H1 (cell line): ENCODE measurements at regions not wholly inside any gene's neighbourhood (a gene's known extent, or its start where the extent isn't known, plus 50 kb on each side); places are given as distances from the start of the nearest gene placed in this dataset.

Experiments
- CTCF ChIA-PET: fragments of 300-600 bp; sonication (Branson Sonifier 250); formaldehyde crosslinking; loops from one replicate; lab custom pipeline; 2021; ENCODE audit not compliant: partially characterized antibody; lab: Charles Lee
- POLR2A ChIA-PET: fragments of 300-600 bp; sonication (Branson Sonifier 250); formaldehyde crosslinking; loops from one replicate; lab custom pipeline; 2021; ENCODE audit warnings: inconsistent platforms; ENCODE audit not compliant: partially characterized antibody; lab: Charles Lee
- DNase-seq, 2 experiments: peaks; one replicate each; pipeline versions ENCODE4 v3.0.0 to v3.0.0-alpha.2; 2010 to 2022; ENCODE audit warnings: low spot score in 2 of 2, low read depth in 1 of 2, mixed read lengths in 1 of 2
- FAIRE-seq: peaks from 2 replicates; lab custom pipeline; 2011; peaks lifted over from hg19 to GRCh38; lab: Jason Lieb, UNC
- H2AFZ ChIP-seq: 2 replicates; pipeline ENCODE4 v1.8.1; 2012; ENCODE audit warnings: low read length, inconsistent platforms
- H2AK5ac ChIP-seq: 2 replicates; pipeline ENCODE4 v1.6.1; 2013; ENCODE audit warnings: low read depth, low read length
- H2BK120ac ChIP-seq: replicated peaks from 2 replicates; pipeline ENCODE3; 2013; ENCODE audit warnings: low read depth, low read length, inconsistent platforms
- H2BK12ac ChIP-seq: 2 replicates; pipeline ENCODE4 v1.6.1; 2013; ENCODE audit warnings: low read depth, low read length
- H2BK15ac ChIP-seq: 2 replicates; pipeline ENCODE4 v1.6.1; 2013; ENCODE audit warnings: low read length
- H2BK20ac ChIP-seq: 2 replicates; pipeline ENCODE4 v1.6.1; 2013; ENCODE audit warnings: low read length
- H2BK5ac ChIP-seq: 2 replicates; pipeline ENCODE4 v1.6.1; 2013; ENCODE audit warnings: low read depth, low read length
- H3K14ac ChIP-seq: 2 replicates; pipeline ENCODE4 v1.6.1; 2013; ENCODE audit warnings: inconsistent platforms; ENCODE audit not compliant: insufficient read length
- H3K18ac ChIP-seq: 2 replicates; pipeline ENCODE4 v1.6.1; 2013; ENCODE audit warnings: low read length; ENCODE audit errors: extremely low read depth
- H3K23ac ChIP-seq: 2 replicates; pipeline ENCODE4 v1.6.1; 2013; ENCODE audit warnings: inconsistent platforms; ENCODE audit not compliant: insufficient read length
- H3K23me2 ChIP-seq: 2 replicates; pipeline ENCODE4 v1.6.1; 2013; ENCODE audit warnings: low read depth, low read length
- H3K27ac ChIP-seq: 2 replicates; pipeline ENCODE4 v1.6.1; 2011; ENCODE audit warnings: low read depth, low read length, inconsistent platforms
- H3K27me3 ChIP-seq, 4 experiments: replicated peaks in 1 of 4; 1 replicate in 1 of 4; 2 replicates in 3 of 4; pipeline versions ENCODE4 v1.6.1 to v1.8.1; 2011 to 2013; ENCODE audit warnings: low read length in 3 of 4, mild to moderate bottlenecking in 3 of 4, inconsistent platforms in 2 of 4, mixed read lengths in 2 of 4, moderate library complexity in 1 of 4; ENCODE audit not compliant: control insufficient read depth in 3 of 4, insufficient read depth in 3 of 4; ENCODE audit errors: extremely low read depth in 1 of 4
- H3K36me3 ChIP-seq, 4 experiments: 2 replicates each; pipeline versions ENCODE4 v1.6.1 to v1.8.1; 2011 to 2013; ENCODE audit warnings: mild to moderate bottlenecking in 4 of 4, low read length in 3 of 4, moderate library complexity in 2 of 4, control low read depth in 1 of 4, inconsistent platforms in 1 of 4; ENCODE audit not compliant: insufficient read depth in 4 of 4, control insufficient read depth in 2 of 4
- H3K4ac ChIP-seq: replicated peaks from 2 replicates; pipeline ENCODE3; 2013; ENCODE audit warnings: low read length, low read depth, mixed read lengths, inconsistent platforms; ENCODE audit not compliant: insufficient read length
- H3K4me1 ChIP-seq, 4 experiments: replicated peaks in 1 of 4; 1 replicate in 1 of 4; 2 replicates in 3 of 4; pipeline versions ENCODE4 v1.6.1 to v1.8.1; 2011 to 2013; ENCODE audit warnings: low read length in 3 of 4, inconsistent platforms in 2 of 4, mixed read lengths in 1 of 4; ENCODE audit not compliant: insufficient read depth in 4 of 4, control insufficient read depth in 3 of 4
- H3K4me2 ChIP-seq, 2 experiments: 2 replicates each; pipeline versions ENCODE4 v1.6.1 to v1.8.1; 2011 to 2013; ENCODE audit warnings: low read depth in 2 of 2, low read length in 2 of 2, control low read depth in 1 of 2, inconsistent platforms in 1 of 2, mild to moderate bottlenecking in 1 of 2; ENCODE audit not compliant: insufficient read depth in 1 of 2
- H3K4me3 ChIP-seq, 4 experiments: fragments of 200-600, 300-600 bp in 1 of 4; sonication (generic), shearing (Covaris generic), sonication (Bioruptor Twin) in 1 of 4; 2 replicates each; pipeline versions ENCODE4 v1.5.1 to v1.8.1; 2011 to 2016; ENCODE audit warnings: low read length in 4 of 4, low read depth in 3 of 4, control low read depth in 2 of 4, inconsistent platforms in 2 of 4, mild to moderate bottlenecking in 2 of 4, mixed read lengths in 1 of 4, moderate library complexity in 1 of 4; ENCODE audit not compliant: insufficient read depth in 2 of 4; ENCODE audit errors: extremely low read depth in 1 of 4
- H3K56ac ChIP-seq: replicated peaks from 2 replicates; pipeline ENCODE3; 2013; ENCODE audit warnings: low read depth, mild to moderate bottlenecking, mixed read lengths, low read length, inconsistent platforms; ENCODE audit not compliant: insufficient read length
- H3K79me1 ChIP-seq: 2 replicates; pipeline ENCODE4 v1.6.1; 2013; ENCODE audit warnings: low read depth, low read length, control low read depth
- H3K79me2 ChIP-seq, 2 experiments: 2 replicates each; pipeline versions ENCODE4 v1.6.1 to v1.8.1; 2012 to 2013; ENCODE audit warnings: low read length in 2 of 2, mild to moderate bottlenecking in 2 of 2, inconsistent platforms in 1 of 2; ENCODE audit not compliant: insufficient read depth in 2 of 2, control insufficient read depth in 1 of 2
- H3K9ac ChIP-seq, 4 experiments: replicated peaks in 1 of 4; 1 replicate in 1 of 4; 2 replicates in 3 of 4; pipeline versions ENCODE4 v1.6.1 to v1.8.1; 2011 to 2013; ENCODE audit warnings: low read depth in 3 of 4, low read length in 3 of 4, control low read depth in 2 of 4, mild to moderate bottlenecking in 2 of 4, moderate library complexity in 2 of 4, inconsistent platforms in 1 of 4; ENCODE audit errors: extremely low read depth in 1 of 4
- H3K9me3 ChIP-seq, 2 experiments: 2 replicates each; pipeline versions ENCODE4 v1.6.1 to v1.8.1; 2012 to 2013; ENCODE audit warnings: mild to moderate bottlenecking in 2 of 2, moderate library complexity in 2 of 2, control low read depth in 1 of 2, inconsistent platforms in 1 of 2, low read depth in 1 of 2, low read length in 1 of 2, mixed read lengths in 1 of 2; ENCODE audit not compliant: insufficient read depth in 2 of 2
- H4K20me1 ChIP-seq, 2 experiments: replicated peaks in 1 of 2; 2 replicates each; pipeline versions ENCODE3 to v1.8.1; 2011 to 2013; ENCODE audit warnings: inconsistent platforms in 2 of 2, low read length in 2 of 2, mild to moderate bottlenecking in 1 of 2; ENCODE audit not compliant: insufficient read depth in 2 of 2, control insufficient read depth in 1 of 2
- H4K5ac ChIP-seq: 2 replicates; pipeline ENCODE4 v1.6.1; 2013; ENCODE audit warnings: low read length, low read depth, mixed read lengths, inconsistent platforms; ENCODE audit not compliant: insufficient read length
- H4K8ac ChIP-seq: 2 replicates; pipeline ENCODE4 v1.8.0; 2013; ENCODE audit warnings: mild to moderate bottlenecking, moderate library complexity, low read length, inconsistent platforms; ENCODE audit not compliant: insufficient read depth; ENCODE audit errors: extremely low read depth
- H4K91ac ChIP-seq: replicated peaks from 2 replicates; pipeline ENCODE3; 2013; ENCODE audit warnings: low read length, mixed read lengths, inconsistent platforms; ENCODE audit not compliant: insufficient read length
- BRCA1 ChIP-seq: IDR thresholded peaks from 2 replicates; pipeline ENCODE4 v1.6.1; 2012; ENCODE audit warnings: low read depth, low read length, improper control_type of control experiment
- FOSL1 ChIP-seq: IDR thresholded peaks from 2 replicates; pipeline ENCODE4 v1.6.1; 2011; ENCODE audit warnings: mild to moderate bottlenecking, low read depth, low read length, moderate library complexity; ENCODE audit not compliant: insufficient read depth
- HDAC2 ChIP-seq, 2 experiments: fragments of 300-600 bp in 1 of 2; sonication (generic) in 1 of 2; IDR thresholded peaks; 2 replicates each; pipeline ENCODE4 v1.6.1; 2011 to 2012; ENCODE audit warnings: low read depth in 2 of 2, low read length in 2 of 2, mild to moderate bottlenecking in 2 of 2, moderate library complexity in 2 of 2, borderline replicate concordance in 1 of 2, inconsistent platforms in 1 of 2
- HDAC6 ChIP-seq: IDR thresholded peaks from one replicate; pipeline ENCODE4 v1.7.1; 2012; ENCODE audit warnings: low read depth, mild to moderate bottlenecking, inconsistent platforms, low read length, moderate library complexity
- NANOG ChIP-seq: IDR thresholded peaks from 2 replicates; pipeline ENCODE4 v1.6.1; 2011; ENCODE audit warnings: low read length, low read depth, mild to moderate bottlenecking, inconsistent platforms; ENCODE audit not compliant: insufficient read depth, poor library complexity, severe bottlenecking
- PHF8 ChIP-seq: fragments of 200-600 bp; sonication (generic); conservative IDR thresholded peaks from 2 replicates; pipeline ENCODE4 v1.7.1; 2012; ENCODE audit warnings: low read depth, mild to moderate bottlenecking, inconsistent platforms, low read length, moderate library complexity
- POLR2AphosphoS5 ChIP-seq: IDR thresholded peaks from 2 replicates; pipeline ENCODE4 v1.6.1; 2011; ENCODE audit warnings: low read depth, low read length
- POU5F1 ChIP-seq: IDR thresholded peaks from 2 replicates; pipeline ENCODE4 v1.6.1; 2011; ENCODE audit warnings: low read depth, mild to moderate bottlenecking, low read length, moderate library complexity
- SIRT6 ChIP-seq: IDR thresholded peaks from one replicate; pipeline ENCODE4 v1.7.1; 2012; ENCODE audit warnings: low read length, inconsistent platforms
- SRF ChIP-seq: IDR thresholded peaks from 2 replicates; pipeline ENCODE4 v1.6.1; 2011; ENCODE audit warnings: mild to moderate bottlenecking, low read depth, low read length, moderate library complexity
- SUZ12 ChIP-seq: fragments of 200-600 bp; sonication (generic); IDR thresholded peaks from 2 replicates; pipeline ENCODE4 v1.6.1; 2012; ENCODE audit warnings: mild to moderate bottlenecking, inconsistent platforms, low read length, moderate library complexity, mixed read lengths
- ZNF274 ChIP-seq: IDR thresholded peaks from 2 replicates; pipeline ENCODE4 v1.7.0; 2012; ENCODE audit warnings: low read length, borderline replicate concordance; ENCODE audit errors: extremely low read depth
- WGBS, 2 experiments: shearing (Covaris generic) in 1 of 2; methylation state at CpG; one replicate each; pipeline versions ENCODE4 v1.1.6 to v1.1.7; 2013 to 2015; ENCODE audit warnings: low lambda C conversion rate in 2 of 2, mixed read lengths in 2 of 2, inconsistent platforms in 1 of 2, low coverage in 1 of 2, missing lambda C conversion rate in 1 of 2; ENCODE audit not compliant: insufficient replicate concordance in 2 of 2, insufficient coverage in 1 of 2, insufficient read length in 1 of 2; ENCODE audit errors: extremely low coverage in 1 of 2, missing lambda C conversion rate in 1 of 2; 5-methylcytosine and 5-hydroxymethylcytosine counted together

DNA sequence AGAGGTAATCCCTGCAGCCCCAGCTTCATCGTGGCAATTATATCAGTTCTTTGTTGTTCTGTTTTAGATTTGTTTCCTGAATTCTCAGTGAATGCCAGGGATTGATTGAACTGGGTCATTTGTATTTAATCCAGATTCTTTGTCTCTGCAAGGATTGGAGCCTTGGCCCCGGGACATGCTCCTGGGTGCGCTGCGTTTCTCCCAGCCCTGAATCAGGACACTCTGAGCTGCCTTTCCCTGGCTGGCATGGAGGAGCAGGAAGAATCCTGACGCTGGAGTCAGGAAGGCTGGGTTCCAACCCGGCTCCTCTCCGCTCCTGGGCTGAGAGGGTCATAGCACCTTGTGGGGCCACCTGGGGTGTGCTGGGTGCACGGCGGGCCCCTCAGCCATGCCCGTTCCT lies 545.6 kb downstream of the QKI start:
- Histone ChIP-seq H3K79me1 (no peaks in the 10 kb centered on the region), H3K18ac (no peak overlapping the region), H3K56ac (no peak overlapping the region), H3K14ac (no peak overlapping the region), H3K27ac (no peak overlapping the region), H3K4me2 (no peak overlapping the region), H3K9ac (no peak overlapping the region), H3K23ac (no peak overlapping the region), H4K8ac (no peak overlapping the region), H3K4ac (no peak overlapping the region), H2BK120ac (no peak overlapping the region), H2BK15ac (no peak overlapping the region), H2AK5ac (no peak overlapping the region), H2BK5ac (no peak overlapping the region), H3K4me1 (peaks cover 4 to 9% (median 7%) of the 10 kb centered on the region in 4 experiments), H4K20me1 (no peaks in the 10 kb centered on the region), H4K91ac (no peak overlapping the region), H3K9me3 (no peaks in the 10 kb centered on the region), H3K79me2 (no peaks in the 10 kb centered on the region), H2AFZ (no peak overlapping the region), H2BK20ac (no peak overlapping the region), H3K27me3 (no peaks in the 10 kb centered on the region), H2BK12ac (no peak overlapping the region), H3K4me3 (no peak overlapping the region), H3K23me2 (no peaks in the 10 kb centered on the region), H4K5ac (no peak overlapping the region), H3K36me3 (no peaks in the 10 kb centered on the region)
- no peak for TF ChIP-seq PHF8
- TF ChIP-seq SUZ12: no peak
- no peak for TF ChIP-seq SIRT6
- no peak for TF ChIP-seq SRF
- TF ChIP-seq BRCA1: no peak
- TF ChIP-seq FOSL1: no peak
- TF ChIP-seq ZNF274: no peak
- TF ChIP-seq HDAC6: no peak
- no peak for TF ChIP-seq POU5F1
- TF ChIP-seq HDAC2 (IDR thresholded peaks at IDR 0.05; ENCODE audit: borderline replicate concordance in 1 of 2, low read depth in 2 of 2, low read length in 2 of 2): no peak
- no peak for TF ChIP-seq NANOG
- no peak for TF ChIP-seq POLR2AphosphoS5
- no peak for FAIRE-seq
- ChIA-PET POLR2A (no interaction called here), CTCF (interaction anchor here (0.6 to 1.8 kb wide), 7 partner anchors 12 to 968 kb away, joined by 3 to 7 read pairs (median 4); no protein-coding TSS in a partner anchor)
- DNase-seq: no peak
- WGBS, 2 experiments: 87% methylated on average over 8 of the region's 10 CpGs; no CpG with 5 or more reads in 1 of the 2 experiments
